Stimulated activated CD8-positive, alpha-beta memory T cell treated with anti-CD3 and anti-CD28 coated beads, Interleukin-7, amount 100 ng/mL, for 4 hours (primary cell): ENCODE measurements at regions not wholly inside any gene's neighbourhood (a gene's known extent, or its start where the extent isn't known, plus 50 kb on each side); places are given as distances from the start of the nearest gene placed in this dataset.
"Not testable (repeated sequence)": the region's sequence is repeated elsewhere in the genome, so short reads cannot be mapped to it uniquely, and the experiment has no call there.

ENCODE experiments used
- DNase-seq, 2 donors: peaks; one replicate each; pipeline ENCODE4 v3.0.0-alpha.2; 2020; ENCODE audit warnings: low read depth in 2 of 2

DNA sequence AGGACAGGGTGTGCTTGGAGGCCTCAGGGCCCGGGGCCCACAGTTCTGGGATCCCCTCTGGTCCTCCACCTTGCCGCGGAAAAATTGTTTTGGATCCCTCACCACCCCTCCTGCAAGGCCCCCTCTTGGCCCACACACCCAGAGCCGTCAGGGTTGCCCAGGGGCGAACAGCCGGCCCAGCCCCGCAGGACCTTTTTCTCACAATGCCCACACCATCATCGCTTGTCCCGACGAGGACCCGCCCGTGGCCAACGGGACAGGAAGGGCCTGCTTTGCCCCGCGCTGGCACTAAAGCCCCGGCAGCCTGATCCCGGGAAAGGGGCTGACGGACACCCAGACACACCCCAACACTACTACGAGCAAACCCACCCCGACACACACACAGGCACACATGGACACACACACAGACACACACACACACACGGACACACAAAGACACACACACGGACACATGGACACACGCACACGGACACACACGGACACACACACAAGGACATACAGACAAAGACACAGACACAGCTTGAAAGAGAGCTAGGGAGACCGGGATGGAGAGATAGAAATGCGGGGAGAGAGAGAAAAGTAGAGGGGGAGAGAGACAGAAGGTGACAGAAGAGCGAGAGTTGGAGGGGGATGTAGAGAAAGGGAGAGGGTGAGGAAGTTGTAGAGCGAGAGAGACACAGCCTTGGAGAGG is 1493.5 kb upstream of the DEFB115 start:
- no peak for DNase-seq

DNA sequence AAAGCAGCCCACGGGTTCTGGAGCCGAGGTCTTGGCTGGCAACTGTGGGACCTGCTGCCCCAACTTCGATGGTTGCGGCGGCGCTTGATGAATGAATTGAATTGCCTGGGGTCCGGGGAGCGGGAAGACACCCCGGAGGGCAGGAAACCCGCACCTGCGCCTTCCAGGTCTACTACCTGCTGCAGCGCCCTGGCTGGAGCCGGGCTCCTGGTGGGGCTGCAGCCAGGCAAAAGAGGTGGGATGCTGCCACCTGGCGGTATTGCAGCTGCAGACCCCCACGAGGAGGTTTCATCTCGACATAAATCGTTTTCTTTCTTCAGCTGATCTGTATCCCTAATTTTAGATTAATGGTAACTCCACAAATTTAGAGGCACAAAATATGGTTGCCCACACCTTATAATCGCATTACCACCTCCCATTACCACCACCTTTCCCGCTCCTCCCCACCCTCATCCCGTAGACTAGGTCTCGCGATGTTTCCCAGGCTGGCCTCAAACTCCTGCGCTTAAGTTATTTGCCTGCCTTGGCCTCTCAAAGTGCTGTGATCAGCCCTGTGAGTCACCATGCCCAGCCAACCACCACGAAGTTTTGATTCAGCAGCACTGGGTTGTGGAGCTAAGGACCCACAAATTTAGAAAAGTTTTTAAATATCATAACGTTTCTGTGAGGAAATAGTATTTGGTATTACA is 1492.4 kb upstream of the DEFB115 start:
- not testable (repeated sequence) for DNase-seq

DNA sequence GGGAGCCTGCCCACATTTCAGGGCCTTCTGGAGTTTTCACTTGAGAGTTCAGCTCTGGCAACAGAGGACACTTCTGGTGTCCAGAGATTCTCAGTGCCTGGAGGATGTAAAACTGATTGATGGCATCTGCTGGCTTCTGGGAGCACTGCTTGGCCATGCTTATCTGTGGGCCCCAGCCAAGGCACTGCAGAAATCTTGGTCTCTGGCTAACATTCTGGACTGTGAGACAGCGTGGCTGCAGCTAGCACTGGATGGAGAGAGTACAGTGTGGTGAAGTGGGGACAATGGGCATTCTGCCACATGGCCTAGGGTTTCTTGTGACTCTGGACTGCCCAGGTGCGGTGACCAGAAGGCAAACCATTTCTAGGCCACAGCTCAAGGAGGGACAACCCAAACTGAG is 1479.4 kb upstream of the DEFB115 start:
- not testable (repeated sequence) for DNase-seq

DNA sequence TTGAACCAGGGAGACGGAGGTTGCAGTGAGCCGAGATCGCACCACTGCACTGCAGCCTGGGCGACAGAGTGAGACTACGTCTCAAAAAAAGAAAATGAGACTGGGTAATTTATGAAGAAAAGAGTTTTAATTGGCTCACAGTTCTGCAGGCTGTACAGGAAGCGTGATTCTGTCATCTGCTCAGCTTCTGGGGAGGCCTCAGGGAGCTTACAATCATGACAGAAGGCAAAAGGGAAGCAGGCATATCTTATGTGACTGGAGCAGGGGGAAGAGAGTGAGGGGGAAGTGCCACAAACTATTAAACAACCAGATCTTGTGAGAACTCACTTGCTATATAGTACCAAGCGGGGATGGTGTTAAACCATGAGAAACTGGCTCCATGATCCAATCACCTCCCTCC is 1476.2 kb upstream of the DEFB115 start:
- not testable (repeated sequence) for DNase-seq

DNA sequence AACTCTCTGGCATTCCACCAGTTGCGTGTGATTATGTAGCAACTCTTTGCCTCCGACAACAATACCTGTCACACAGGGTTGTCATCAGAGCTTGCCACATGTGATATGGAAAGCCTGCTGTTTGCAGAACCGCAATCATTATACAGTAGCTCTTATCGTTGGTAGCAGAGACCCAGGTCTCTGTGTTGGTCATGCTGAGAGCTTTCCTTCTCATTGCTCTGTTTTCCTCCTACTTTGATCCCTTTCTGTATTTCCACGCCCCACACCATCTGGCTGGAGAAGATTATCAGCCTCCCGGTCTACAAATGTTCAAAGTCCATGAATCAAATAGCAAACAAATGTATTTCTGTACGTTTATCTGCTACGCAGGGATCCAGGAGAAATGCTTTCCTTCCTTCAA is 1475.6 kb upstream of the DEFB115 start:
- not testable (repeated sequence) for DNase-seq

DNA sequence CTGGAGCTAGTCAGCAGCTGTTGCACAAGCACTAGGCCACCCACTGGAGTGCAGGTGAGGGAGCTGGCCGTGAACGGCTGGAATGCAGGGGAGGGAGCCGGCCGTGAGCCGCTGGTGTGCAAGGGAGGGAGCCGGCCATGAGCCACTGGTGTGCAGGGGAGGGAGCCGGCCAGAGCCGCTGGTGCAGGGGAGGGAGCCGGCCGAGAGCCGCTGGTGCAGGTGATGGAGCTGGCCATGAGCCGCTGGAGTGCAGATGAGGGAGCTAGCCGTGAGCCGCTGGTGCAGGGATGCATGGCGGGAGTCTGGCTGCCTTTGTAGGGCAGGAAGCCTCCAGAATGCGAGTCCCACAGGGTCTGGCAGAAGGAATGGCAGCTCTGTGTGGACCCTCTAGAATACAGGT is 1470.0 kb upstream of the DEFB115 start:
- not testable (repeated sequence) for DNase-seq

DNA sequence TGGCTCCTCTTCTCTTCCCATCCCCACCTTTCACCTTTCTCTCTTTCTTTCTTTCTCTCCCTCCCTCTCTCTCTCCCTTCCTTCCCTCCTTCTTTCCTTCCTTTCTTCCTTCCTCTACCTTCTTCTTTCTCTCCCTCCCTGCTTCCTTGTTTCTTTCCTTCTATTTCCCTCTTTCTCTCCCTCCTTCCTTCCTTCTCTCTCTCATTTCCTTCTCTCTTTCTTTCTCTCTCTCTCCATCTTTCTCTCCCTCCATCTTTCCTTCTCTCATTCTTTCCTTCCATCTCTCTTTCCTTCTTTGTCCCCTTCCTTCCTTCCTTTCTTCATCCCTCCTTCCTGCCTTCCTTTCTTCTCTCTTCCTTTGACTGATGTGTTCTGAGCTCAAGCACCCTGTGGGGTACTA is 1467.0 kb upstream of the DEFB115 start:
- no peak for DNase-seq

DNA sequence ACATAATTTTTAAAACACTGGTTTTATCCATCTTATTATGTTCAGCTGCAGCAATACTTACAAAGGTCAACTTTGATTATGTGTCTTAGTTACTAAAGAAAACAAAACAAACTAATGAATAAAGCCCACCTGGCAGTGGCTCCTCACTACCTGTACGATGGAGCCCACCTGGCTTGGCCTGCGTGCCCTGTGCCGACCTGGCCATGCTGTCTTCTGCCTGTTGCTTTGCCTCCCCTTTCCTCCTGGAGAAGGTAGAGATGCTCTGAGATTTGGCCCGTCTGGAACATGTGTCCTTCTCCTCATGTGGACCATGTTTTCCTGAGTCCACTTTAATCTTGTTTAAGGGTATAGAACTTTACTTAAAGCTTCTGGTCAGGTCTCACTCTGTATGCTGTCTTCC is 1426.0 kb upstream of the DEFB115 start:
- not testable (repeated sequence) for DNase-seq

DNA sequence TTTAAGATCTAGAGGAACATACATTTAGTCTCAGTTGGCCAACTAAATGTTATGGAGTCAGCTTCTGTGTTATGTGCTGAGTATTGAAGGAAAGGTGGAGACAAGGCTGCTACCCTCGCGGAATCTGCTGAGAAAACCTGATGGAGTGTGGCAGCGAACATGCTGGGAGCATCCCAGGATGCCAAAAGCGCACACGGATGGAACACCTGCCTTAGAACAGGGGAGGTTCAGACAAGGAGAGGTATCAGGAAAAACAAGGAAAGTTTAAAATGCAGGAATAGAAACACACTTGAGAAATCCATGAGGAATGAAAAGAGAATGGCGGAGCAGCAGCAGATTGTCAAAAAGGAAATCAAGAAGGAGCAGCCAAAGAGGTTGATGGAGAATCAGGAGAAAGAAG is 1389.5 kb upstream of the DEFB115 start:
- DNase-seq = not testable (repeated sequence)

DNA sequence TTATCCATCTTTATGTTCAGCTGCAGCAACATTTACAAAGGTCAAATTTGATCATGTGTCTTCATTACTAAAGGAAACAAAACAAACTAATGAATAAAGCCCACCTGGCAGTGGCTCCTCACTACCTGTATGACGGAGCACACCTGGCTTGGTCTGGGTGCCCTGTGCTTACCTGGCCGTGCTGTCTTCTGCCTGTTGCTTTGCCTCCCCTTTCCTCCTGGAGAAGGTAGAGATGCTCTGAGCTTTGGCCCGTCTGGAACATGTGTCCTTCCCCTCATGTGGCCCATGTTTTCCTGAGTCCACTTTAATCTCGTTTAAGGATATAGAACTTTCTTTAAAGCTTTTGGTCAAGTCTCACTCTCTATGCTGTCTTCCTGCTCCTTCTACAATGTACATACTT is 1388.8 kb upstream of the DEFB115 start:
- DNase-seq = not testable (repeated sequence)

DNA sequence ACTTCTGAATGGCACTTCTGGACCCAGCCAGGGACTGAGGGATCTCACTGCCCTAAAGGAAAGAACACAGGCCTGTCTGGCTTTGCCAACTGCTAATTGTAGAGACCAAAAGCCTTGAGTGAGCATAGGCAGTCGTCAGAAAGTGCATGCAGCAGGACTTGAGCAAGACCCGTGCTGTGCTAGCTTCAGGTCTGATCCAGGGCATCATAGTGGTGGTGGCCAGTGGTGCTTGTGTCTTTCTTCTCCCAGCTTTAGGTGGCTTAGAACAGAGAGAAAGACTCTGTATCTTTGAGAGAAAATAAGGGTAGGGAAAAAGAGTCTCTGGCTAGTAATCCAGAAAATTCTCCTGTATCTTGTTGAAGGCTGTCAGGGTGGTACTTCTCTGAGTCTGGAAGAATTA is 1385.6 kb upstream of the DEFB115 start:
- DNase-seq = not testable (repeated sequence)

DNA sequence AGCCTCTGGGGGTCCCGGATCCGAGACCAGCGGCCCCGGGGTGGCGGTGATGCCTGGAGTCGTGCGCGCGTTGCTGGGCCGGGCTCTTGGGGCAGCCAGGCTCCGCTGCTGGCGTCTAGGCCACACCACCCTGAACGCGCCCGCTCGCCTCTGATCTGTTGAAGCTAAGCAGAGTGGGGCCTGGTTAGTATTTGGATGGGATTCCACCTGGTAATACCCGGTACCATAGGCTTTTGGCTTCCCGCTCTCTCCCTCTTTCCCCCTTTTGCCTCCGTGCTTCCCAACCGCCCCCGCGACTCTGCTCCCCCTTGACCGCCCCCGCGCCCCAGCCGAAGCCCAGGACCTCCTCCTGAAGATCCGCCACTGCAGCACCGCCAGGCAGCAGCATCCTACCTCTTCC is 1383.5 kb upstream of the DEFB115 start:
- peak in 1 of 2 donors; percentile 34 for DNase-seq

DNA sequence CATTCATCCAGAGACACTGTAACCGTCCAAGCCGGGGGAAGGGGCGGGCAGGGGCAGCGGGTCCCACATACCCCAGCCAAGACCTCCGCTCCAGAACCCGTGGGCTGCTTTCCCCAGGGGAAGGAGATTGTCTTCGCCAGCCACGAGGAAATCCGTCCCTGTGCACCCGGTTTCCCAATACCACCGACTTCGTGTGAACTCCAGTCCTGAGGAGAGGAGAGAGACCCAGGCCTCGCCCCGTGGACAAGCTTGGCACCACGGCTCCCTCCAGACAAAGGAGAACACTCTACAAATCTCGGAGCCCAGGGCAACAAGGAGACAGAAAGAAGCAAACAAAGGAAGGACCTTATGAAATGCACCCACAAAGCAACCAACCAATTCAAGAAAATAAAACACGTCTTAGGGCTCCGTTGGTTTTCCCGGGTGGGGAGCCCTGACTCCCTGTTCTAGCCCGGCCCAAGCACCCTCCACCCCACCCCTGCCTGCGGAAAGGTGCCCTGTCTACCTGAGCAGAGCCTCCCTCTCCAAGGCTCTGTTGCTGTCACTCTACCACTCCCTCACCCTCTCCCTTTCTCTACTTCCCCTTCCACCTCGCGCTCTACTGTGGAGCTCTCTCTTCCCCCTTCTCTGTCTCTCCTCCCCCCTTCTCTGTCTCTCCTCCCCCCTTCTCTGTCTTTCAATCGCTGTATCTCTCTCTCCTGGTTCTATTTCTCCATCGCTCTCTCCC is 1382.8 kb upstream of the DEFB115 start:
- no peak for DNase-seq

DNA sequence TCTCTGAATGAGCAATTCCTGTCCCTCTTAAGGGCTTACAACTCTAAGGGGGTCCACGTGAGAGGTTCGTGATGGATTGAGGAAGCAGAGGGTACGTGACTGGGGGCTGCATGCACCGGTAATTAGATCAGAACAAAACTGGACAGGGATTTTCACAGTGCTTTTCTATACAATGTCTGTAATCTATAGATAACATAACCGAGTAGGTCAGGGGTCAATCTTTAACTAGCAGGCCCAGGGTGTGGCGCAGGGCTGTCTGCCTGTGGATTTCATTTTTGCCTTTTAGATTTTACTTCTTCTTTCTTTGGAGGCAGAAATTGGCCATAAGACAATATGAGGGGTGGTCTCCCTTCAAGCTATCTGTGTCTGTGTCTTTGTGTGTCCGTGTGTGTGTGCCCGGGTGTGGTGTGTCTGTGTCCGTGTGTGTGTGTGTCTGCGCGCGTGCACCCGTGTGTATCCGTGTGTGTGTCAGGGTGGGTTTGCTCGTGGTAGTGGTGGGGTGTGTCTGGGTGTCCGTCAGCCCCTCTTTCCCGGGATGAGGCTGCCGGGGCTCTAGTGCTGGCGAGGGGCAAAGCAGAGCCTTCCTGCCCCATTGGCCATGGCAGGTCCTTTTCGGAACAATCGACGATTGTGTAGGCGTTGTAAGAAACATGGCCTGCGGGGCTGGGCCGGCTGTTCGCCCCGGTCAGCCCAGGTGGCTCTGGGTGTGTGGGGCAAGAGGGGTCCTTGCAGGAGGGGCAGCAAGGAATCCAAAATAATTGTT is 1382.0 kb upstream of the DEFB115 start:
- DNase-seq = not testable (repeated sequence)

DNA sequence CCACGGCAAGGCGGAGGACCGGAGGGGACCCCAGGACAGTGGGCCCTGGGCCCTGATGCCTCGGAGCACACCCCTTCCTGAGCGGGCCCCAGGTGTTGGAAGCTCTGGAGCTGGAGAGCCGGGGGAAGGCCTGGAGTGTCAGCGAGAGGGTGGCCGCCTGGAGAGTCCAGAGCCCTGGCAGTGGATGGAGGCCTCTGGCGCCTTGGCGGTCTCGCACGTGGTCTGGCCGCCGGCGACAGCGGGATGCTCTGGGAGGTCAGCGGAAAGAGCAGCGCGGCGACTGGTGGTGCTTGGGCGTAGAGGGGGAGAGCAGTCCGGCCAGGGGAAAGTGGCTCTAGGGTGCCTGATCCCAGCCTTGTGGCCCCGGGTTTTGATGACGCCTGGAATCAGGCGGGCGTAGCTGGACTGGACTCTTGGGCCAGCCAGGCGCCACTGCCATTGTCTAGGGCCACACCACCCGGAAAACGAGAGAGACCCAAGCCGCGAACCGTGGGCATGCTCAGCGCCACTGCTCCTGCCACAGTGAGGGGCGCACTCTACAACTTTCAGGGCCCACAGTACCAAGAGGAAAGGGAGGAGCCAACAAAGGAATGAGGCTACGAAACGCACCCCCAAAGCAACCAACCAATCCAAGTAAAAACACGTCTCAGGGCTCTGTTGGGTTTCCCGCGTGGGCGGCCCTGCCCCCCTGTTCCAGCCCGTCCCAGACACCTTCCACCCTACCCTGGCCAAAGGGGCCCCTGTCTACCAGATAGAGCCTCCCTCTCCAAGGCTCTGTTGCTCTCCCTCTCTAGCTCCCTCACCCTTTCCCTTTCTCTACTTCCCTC is 1381.2 kb upstream of the DEFB115 start:
- not testable (repeated sequence) for DNase-seq

DNA sequence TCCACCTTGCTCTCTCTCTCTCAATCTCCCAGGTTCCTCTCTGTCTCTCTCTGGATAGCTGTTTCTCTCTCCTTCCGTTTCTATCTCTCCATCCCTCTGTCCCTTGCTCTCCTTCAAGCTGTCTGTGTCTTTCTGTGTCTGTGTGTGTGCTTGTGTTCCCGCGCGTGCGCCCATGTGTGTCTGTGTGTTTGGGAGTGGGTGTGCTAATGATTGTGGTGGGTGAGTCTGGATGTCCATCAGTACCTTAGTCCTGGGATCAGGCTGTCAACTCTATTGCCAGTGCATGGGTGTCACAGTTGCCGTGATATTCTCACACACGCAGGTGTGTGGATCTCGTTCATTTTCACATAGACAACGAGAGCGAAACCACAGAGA is 1380.6 kb upstream of the DEFB115 start:
- DNase-seq = no peak

DNA sequence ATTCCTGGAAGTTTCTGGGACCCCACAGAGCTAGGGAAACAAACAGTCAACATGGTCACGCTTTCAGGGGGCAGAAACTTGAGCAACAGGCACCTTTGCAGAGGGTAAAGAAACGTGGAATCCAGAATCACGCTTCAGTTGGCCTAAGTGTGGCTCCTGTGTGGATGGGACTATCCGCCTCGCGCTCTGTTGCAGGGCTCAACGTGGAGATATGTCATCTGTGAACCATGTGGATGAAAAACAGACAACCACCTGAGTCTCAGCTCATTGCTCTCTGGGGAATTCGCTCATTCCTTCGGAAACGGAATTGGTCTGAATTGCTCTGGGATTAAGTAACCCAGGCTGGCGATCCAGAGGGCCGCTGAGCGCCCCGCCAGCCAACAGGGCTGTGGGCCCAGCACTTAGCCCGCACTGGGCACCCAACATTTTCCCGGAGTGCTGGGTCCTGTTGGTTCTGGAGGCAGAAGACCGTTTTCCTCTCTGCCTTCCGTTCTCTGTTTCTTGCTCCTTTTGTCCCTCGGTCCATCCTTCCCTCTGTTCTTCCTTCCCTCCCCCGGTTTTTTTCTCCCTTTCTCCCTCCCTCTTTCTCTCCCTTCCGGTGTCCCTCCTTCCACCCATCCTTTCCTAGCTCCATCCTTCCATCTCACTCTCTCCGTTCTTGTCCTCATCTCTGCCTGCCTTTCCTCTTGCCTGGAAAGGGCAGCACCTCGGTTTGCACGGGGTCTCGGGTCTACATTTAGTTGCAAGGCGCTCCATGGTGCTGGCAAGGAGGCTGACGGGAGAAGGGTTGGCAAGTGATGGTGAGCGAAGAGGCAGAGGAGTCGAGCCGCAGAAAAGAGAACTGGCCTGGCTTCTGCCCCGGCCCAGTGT is 1379.8 kb upstream of the DEFB115 start:
- DNase-seq = not testable (repeated sequence)

DNA sequence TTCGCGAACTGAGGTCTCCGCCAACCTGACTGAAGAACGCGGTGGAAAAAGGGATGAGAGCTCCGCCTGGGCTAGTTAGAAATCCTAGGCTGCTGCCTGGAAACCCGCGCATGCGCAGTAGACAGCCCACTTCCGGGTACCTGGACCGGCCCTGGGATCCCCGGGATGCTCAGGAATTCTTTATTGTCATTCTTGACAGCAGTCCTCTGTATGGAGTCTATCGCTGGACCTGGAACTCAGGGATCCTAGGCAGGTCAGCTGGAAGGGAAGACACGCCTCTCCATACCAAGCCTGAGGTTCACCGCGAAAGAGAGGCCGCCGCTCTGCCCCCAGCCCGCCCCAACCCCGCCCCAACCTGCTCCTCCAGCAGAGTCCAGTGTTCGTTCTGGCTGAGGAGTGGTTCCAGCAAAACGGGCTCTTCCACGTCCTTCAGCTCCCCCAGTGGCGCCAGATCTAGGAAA is 1379.2 kb upstream of the DEFB115 start:
- DNase-seq = no peak

DNA sequence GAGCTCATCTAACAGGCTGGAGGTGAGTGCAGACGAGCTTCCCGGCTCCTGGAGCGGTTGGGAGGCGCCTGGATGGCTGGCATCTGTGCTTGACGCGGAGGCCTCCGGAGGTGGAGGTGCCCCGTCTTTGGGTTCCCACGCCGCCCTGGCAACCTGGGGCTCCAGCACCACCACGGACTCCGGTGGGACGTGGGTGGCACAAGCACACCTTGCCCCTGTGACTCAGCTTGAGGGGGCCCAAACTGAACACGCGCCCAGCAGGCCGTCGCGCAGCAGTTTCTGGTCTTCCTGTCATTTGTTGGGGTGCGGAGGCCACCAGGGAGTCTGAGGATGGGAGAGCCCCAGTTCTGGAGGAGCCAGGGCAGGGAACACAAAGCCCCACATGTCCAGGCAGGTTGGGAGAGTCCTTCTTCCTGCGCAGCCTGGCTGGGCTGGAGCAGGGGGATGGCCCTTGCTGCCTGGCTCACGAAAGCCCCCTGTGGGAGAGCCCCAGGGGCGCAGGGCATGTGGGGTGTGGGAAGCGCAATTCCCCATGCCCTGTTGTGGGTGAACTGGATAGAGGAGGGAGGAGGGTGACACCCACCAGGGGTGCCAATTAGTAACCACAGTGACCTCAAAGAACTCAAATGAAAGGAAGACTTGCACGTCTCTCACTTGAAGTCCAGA is 1378.6 kb upstream of the DEFB115 start:
- peak in 1 of 2 donors; percentile 19 for DNase-seq
